ENCODE measurements at regions not wholly inside any gene's neighbourhood (a gene's known extent, or its start where the extent isn't known, plus 50 kb on each side); places are given as distances from the start of the nearest gene placed in this dataset.

- H3K36me3 ChIP-seq (ENCODE audit: control insufficient read depth, insufficient read depth, low read length) = no peaks in the 10 kb centered on the region
- no peaks in the 10 kb centered on the region for H3K4me1 ChIP-seq (ENCODE audit: control insufficient read depth, insufficient read depth, low read length, poor library complexity, severe bottlenecking)
- no CpG with 5 or more reads among the region's 1 CpG for WGBS, 2 experiments (ENCODE audit: insufficient coverage in 2 of 2)
- H3K9me3 ChIP-seq (ENCODE audit: control insufficient read depth, low read length) = no peaks in the 10 kb centered on the region
- no peak overlapping the region for H3K4me3 ChIP-seq (ENCODE audit: extremely low read depth, insufficient read depth, low read length, poor library complexity, severe bottlenecking)
- H3K27ac ChIP-seq (ENCODE audit: low read depth, low read length, severe bottlenecking) = no peak overlapping the region
These were observed 271.8 kb downstream of the MTX2 start for GRCh38 chr2:176540995-176541394.

- no peak overlapping the region for H3K4me3 ChIP-seq (ENCODE audit: extremely low read depth, insufficient read depth, low read length, poor library complexity, severe bottlenecking)
- no peaks in the 10 kb centered on the region for H3K9me3 ChIP-seq (ENCODE audit: control insufficient read depth, low read length)
- 67 to 100% methylated on average over 1 of the region's 1 CpG for WGBS, 2 experiments (ENCODE audit: insufficient coverage in 2 of 2)
- no peak overlapping the region for H3K27ac ChIP-seq (ENCODE audit: low read depth, low read length, severe bottlenecking)
- H3K36me3 ChIP-seq (ENCODE audit: control insufficient read depth, insufficient read depth, low read length) = no peaks in the 10 kb centered on the region
- no peaks in the 10 kb centered on the region for H3K4me1 ChIP-seq (ENCODE audit: control insufficient read depth, insufficient read depth, low read length, poor library complexity, severe bottlenecking)
These were observed 273.2 kb downstream of the MTX2 start for GRCh38 chr2:176542476-176542875.

- 71 to 94% methylated on average over 1 to 2 of the region's 4 CpGs for WGBS, 2 experiments (ENCODE audit: insufficient coverage in 2 of 2)
- H3K4me3 ChIP-seq (ENCODE audit: extremely low read depth, insufficient read depth, low read length, poor library complexity, severe bottlenecking) = no peak overlapping the region
- no peak overlapping the region for H3K27ac ChIP-seq (ENCODE audit: low read depth, low read length, severe bottlenecking)
- H3K4me1 ChIP-seq (ENCODE audit: control insufficient read depth, insufficient read depth, low read length, poor library complexity, severe bottlenecking) = no peaks in the 10 kb centered on the region
- H3K36me3 ChIP-seq (ENCODE audit: control insufficient read depth, insufficient read depth, low read length) = no peaks in the 10 kb centered on the region
- H3K9me3 ChIP-seq (ENCODE audit: control insufficient read depth, low read length) = no peaks in the 10 kb centered on the region
These were observed 275.3 kb downstream of the MTX2 start for GRCh38 chr2:176544557-176544956.

- no peaks in the 10 kb centered on the region for H3K36me3 ChIP-seq (ENCODE audit: control insufficient read depth, insufficient read depth, low read length)
- no peak overlapping the region for H3K27ac ChIP-seq (ENCODE audit: low read depth, low read length, severe bottlenecking)
- WGBS, 2 experiments (ENCODE audit: insufficient coverage in 2 of 2) = 69 to 70% methylated on average over 2 of the region's 4 CpGs
- no peak overlapping the region for H3K4me3 ChIP-seq (ENCODE audit: extremely low read depth, insufficient read depth, low read length, poor library complexity, severe bottlenecking)
- no peaks in the 10 kb centered on the region for H3K9me3 ChIP-seq (ENCODE audit: control insufficient read depth, low read length)
- no peaks in the 10 kb centered on the region for H3K4me1 ChIP-seq (ENCODE audit: control insufficient read depth, insufficient read depth, low read length, poor library complexity, severe bottlenecking)
These were observed 276.0 kb downstream of the MTX2 start for GRCh38 chr2:176544991-176545956.

- H3K27ac ChIP-seq (ENCODE audit: low read depth, low read length, severe bottlenecking) = no peak overlapping the region
- no peaks in the 10 kb centered on the region for H3K36me3 ChIP-seq (ENCODE audit: control insufficient read depth, insufficient read depth, low read length)
- H3K4me3 ChIP-seq (ENCODE audit: extremely low read depth, insufficient read depth, low read length, poor library complexity, severe bottlenecking) = no peak overlapping the region
- no peaks in the 10 kb centered on the region for H3K9me3 ChIP-seq (ENCODE audit: control insufficient read depth, low read length)
- no peaks in the 10 kb centered on the region for H3K4me1 ChIP-seq (ENCODE audit: control insufficient read depth, insufficient read depth, low read length, poor library complexity, severe bottlenecking)
- WGBS, 2 experiments (ENCODE audit: insufficient coverage in 2 of 2) = 93% methylated on average over 3 of the region's 4 CpGs; no CpG with 5 or more reads in 1 of the 2 experiments
These were observed 277.3 kb downstream of the MTX2 start for GRCh38 chr2:176546550-176546949.

GRCh38 chr2:176552501-176553135 lies 283.4 kb downstream of the MTX2 start:
- no peaks in the 10 kb centered on the region for H3K9me3 ChIP-seq (ENCODE audit: control insufficient read depth, low read length)
- no CpG with 5 or more reads among the region's 1 CpG for WGBS, 2 experiments (ENCODE audit: insufficient coverage in 2 of 2)
- no peaks in the 10 kb centered on the region for H3K36me3 ChIP-seq (ENCODE audit: control insufficient read depth, insufficient read depth, low read length)
- H3K4me1 ChIP-seq (ENCODE audit: control insufficient read depth, insufficient read depth, low read length, poor library complexity, severe bottlenecking) = no peaks in the 10 kb centered on the region
- no peak overlapping the region for H3K4me3 ChIP-seq (ENCODE audit: extremely low read depth, insufficient read depth, low read length, poor library complexity, severe bottlenecking)
- no peak overlapping the region for H3K27ac ChIP-seq (ENCODE audit: low read depth, low read length, severe bottlenecking)

- Histone ChIP-seq H3K9me3 (ENCODE audit: control insufficient read depth, low read length) (no peaks in the 10 kb centered on the region), H3K36me3 (ENCODE audit: control insufficient read depth, insufficient read depth, low read length) (no peaks in the 10 kb centered on the region), H3K4me3 (ENCODE audit: extremely low read depth, insufficient read depth, low read length, poor library complexity, severe bottlenecking) (peak overlapping the region; percentile 21), H3K4me1 (ENCODE audit: control insufficient read depth, insufficient read depth, low read length, poor library complexity, severe bottlenecking) (no peaks in the 10 kb centered on the region), H3K27ac (ENCODE audit: low read depth, low read length, severe bottlenecking) (peak overlapping the region; percentile 11)
- 19 to 21% methylated on average over 16 of the region's 16 CpGs for WGBS, 2 experiments (ENCODE audit: insufficient coverage in 2 of 2)
These were observed 284.5 kb downstream of the MTX2 start for GRCh38 chr2:176553685-176554100.

GRCh38 chr2:176554101-176555048 lies 285.1 kb downstream of the MTX2 start:
- Histone ChIP-seq H3K9me3 (ENCODE audit: control insufficient read depth, low read length) (no peaks in the 10 kb centered on the region), H3K4me1 (ENCODE audit: control insufficient read depth, insufficient read depth, low read length, poor library complexity, severe bottlenecking) (no peaks in the 10 kb centered on the region), H3K36me3 (ENCODE audit: control insufficient read depth, insufficient read depth, low read length) (no peaks in the 10 kb centered on the region), H3K4me3 (ENCODE audit: extremely low read depth, insufficient read depth, low read length, poor library complexity, severe bottlenecking) (peak overlapping the region; percentile 21), H3K27ac (ENCODE audit: low read depth, low read length, severe bottlenecking) (peak overlapping the region; percentile 11)
- 29 to 38% methylated on average over 5 to 9 of the region's 17 CpGs for WGBS, 2 experiments (ENCODE audit: insufficient coverage in 2 of 2)

GRCh38 chr2:176555112-176555511 lies 285.9 kb downstream of the MTX2 start:
- no peaks in the 10 kb centered on the region for H3K9me3 ChIP-seq (ENCODE audit: control insufficient read depth, low read length)
- H3K27ac ChIP-seq (ENCODE audit: low read depth, low read length, severe bottlenecking) = no peak overlapping the region
- H3K4me1 ChIP-seq (ENCODE audit: control insufficient read depth, insufficient read depth, low read length, poor library complexity, severe bottlenecking) = no peaks in the 10 kb centered on the region
- no CpG with 5 or more reads among the region's 5 CpGs for WGBS, 2 experiments (ENCODE audit: insufficient coverage in 2 of 2)
- no peaks in the 10 kb centered on the region for H3K36me3 ChIP-seq (ENCODE audit: control insufficient read depth, insufficient read depth, low read length)
- no peak overlapping the region for H3K4me3 ChIP-seq (ENCODE audit: extremely low read depth, insufficient read depth, low read length, poor library complexity, severe bottlenecking)

GRCh38 chr2:176555781-176556180 lies 286.5 kb downstream of the MTX2 start:
- H3K27ac ChIP-seq (ENCODE audit: low read depth, low read length, severe bottlenecking) = no peak overlapping the region
- no peaks in the 10 kb centered on the region for H3K36me3 ChIP-seq (ENCODE audit: control insufficient read depth, insufficient read depth, low read length)
- no peak overlapping the region for H3K4me3 ChIP-seq (ENCODE audit: extremely low read depth, insufficient read depth, low read length, poor library complexity, severe bottlenecking)
- WGBS, 2 experiments (ENCODE audit: insufficient coverage in 2 of 2) = 76 to 90% methylated on average over 8 to 12 of the region's 13 CpGs
- no peaks in the 10 kb centered on the region for H3K4me1 ChIP-seq (ENCODE audit: control insufficient read depth, insufficient read depth, low read length, poor library complexity, severe bottlenecking)
- H3K9me3 ChIP-seq (ENCODE audit: control insufficient read depth, low read length) = no peaks in the 10 kb centered on the region
